ENCODE measurements at regions not wholly inside any gene's neighbourhood (a gene's known extent, or its start where the extent isn't known, plus 50 kb on each side); places are given as distances from the start of the nearest gene placed in this dataset.

DNA sequence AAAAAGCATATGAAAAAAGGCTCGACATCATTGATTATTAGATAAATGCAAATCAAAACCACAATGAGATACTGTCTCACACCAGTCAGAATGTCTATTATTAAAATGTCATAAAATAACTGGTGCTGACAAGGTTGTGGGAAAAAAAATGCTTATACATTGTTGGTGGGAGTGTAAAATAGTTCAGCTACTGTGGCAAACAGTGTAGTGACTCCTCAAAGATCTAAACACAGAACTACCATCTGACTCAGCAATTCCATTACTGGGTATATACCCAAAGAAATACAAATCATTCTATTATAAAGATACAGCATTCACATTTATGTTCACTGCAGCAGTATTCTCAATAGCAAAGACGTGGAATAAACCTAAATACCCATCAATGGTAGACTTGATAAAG is 412.1 kb downstream of the CENPC start:
- DNase-seq (ENCODE audit: extremely low spot score, unreplicated experiment): no peak

GRCh38 chr4:67131224-67131623 is 414.1 kb downstream of the CENPC start:
- Mint-ChIP-seq H3K36me3 (no peaks in the 10 kb centered on the region), H3K27ac (no peak overlapping the region), H3K9me3 (no peaks in the 10 kb centered on the region), H3K4me3 (no peak overlapping the region), H3K4me1 (ENCODE audit: unreplicated experiment) (peaks cover 5% of the 10 kb centered on the region), H3K27me3 (no peaks in the 10 kb centered on the region)
- no peak for TF ChIP-seq CTCF (conservative IDR thresholded peaks at IDR 0.05)
- DNase-seq (ENCODE audit: extremely low spot score, unreplicated experiment): no peak

More for the DNA sequence above, 412.1 kb downstream of the CENPC start:
- Mint-ChIP-seq H3K27me3 (no peaks in the 10 kb centered on the region), H3K36me3 (no peaks in the 10 kb centered on the region), H3K4me1 (ENCODE audit: unreplicated experiment) (peaks cover 5% of the 10 kb centered on the region), H3K9me3 (no peaks in the 10 kb centered on the region), H3K27ac (no peak overlapping the region), H3K4me3 (no peak overlapping the region)
- TF ChIP-seq CTCF (conservative IDR thresholded peaks at IDR 0.05): no peak

DNA sequence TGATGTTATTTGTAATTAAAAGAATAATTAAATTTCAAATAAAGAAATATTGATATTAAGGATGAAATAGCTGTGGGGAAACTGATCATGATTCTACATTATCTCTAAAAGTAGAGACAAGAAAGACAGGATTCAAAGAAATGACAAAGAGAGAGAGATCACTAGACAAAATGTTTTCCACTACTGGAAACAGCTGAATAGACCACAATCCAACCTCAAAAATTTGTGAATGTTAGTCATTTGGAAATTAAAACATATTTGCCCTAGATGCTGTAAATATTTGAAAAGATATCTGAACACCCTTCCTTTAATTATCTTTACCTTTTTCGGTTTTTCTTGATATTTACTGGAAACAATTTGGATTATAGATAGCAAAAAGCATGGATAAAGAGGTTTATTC is 414.9 kb downstream of the CENPC start:
- no peak for DNase-seq (ENCODE audit: extremely low spot score, unreplicated experiment)
- Mint-ChIP-seq H3K27me3 (no peaks in the 10 kb centered on the region), H3K4me1 (ENCODE audit: unreplicated experiment) (peaks cover 5% of the 10 kb centered on the region), H3K4me3 (no peak overlapping the region), H3K36me3 (no peaks in the 10 kb centered on the region), H3K9me3 (no peaks in the 10 kb centered on the region), H3K27ac (no peak overlapping the region)
- no peak for TF ChIP-seq CTCF (conservative IDR thresholded peaks at IDR 0.05)

- Mint-ChIP-seq H3K36me3 (no peaks in the 10 kb centered on the region), H3K4me3 (no peak overlapping the region), H3K27ac (no peak overlapping the region), H3K27me3 (no peaks in the 10 kb centered on the region), H3K4me1 (ENCODE audit: unreplicated experiment) (peaks cover 5% of the 10 kb centered on the region), H3K9me3 (no peaks in the 10 kb centered on the region)
- TF ChIP-seq CTCF (conservative IDR thresholded peaks at IDR 0.05): no peak
- DNase-seq (ENCODE audit: extremely low spot score, unreplicated experiment): no peak
Observed at GRCh38 chr4:67126570-67126969, 418.7 kb downstream of the CENPC start.

GRCh38 chr4:67125636-67126514 is 419.4 kb downstream of the CENPC start:
- H3K4me1 Mint-ChIP-seq (ENCODE audit: unreplicated experiment): peaks cover 11% of the 10 kb centered on the region
- H3K4me3 Mint-ChIP-seq: no peak overlapping the region
- no peaks in the 10 kb centered on the region for H3K27me3 Mint-ChIP-seq
- no peak for DNase-seq (ENCODE audit: extremely low spot score, unreplicated experiment)
- no peaks in the 10 kb centered on the region for H3K9me3 Mint-ChIP-seq
- no peak for TF ChIP-seq CTCF (conservative IDR thresholded peaks at IDR 0.05)
- H3K36me3 Mint-ChIP-seq: no peaks in the 10 kb centered on the region
- no peak overlapping the region for H3K27ac Mint-ChIP-seq
